ENCODE measurements at regions not wholly inside any gene's neighbourhood (a gene's known extent, or its start where the extent isn't known, plus 50 kb on each side); places are given as distances from the start of the nearest gene placed in this dataset.

DNA sequence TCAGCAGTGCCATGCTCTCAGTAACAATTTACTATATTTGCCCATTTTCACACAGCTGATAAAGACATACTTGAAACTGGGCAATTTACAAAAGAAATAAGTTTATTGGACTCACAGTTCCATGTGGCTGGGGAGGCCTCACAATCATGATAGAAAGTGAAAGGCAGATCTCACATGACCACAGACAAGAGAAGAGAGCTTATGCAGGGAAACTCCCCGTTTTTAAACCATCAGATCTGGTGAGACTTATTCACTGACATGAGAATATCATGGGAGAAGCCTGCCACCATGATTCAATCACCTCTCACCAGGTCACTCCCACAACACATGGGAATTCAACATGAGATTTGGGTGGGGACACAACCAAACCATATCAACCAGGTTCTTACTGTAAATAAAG lies 112.1 kb upstream of the C1orf87 start (continued):
- TF ChIP-seq ZNF2 (tag by site-specific recombination; IDR thresholded peaks at IDR 0.05) = no peak

DNA sequence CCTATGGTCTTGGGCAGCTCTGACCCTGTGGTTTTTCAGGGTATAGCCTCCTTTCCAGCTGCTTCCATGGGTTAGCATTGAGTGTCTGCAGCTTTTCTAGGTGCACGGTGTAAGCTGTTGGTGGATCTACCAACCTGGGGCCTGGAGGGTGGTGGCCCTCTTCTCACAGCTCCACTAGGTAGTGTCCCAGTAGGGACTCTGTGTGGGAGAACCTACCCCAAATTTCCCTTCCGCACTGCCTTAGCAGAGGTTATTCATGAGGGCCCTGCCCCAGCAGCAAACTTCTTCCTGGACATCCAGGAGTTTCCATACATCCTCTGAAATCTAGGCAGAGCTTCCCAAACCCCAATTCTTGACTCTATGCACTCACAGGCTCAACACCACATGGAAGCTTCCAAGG lies 111.0 kb upstream of the C1orf87 start:
- CTCF ChIA-PET = interaction anchor here (0.6 kb wide), 1 partner anchor 1666 kb away, joined by 3 read pairs; no protein-coding TSS in a partner anchor
- H3K4me3 ChIP-seq (ENCODE audit: low read depth, low read length) = no peak overlapping the region
- H3K9me3 ChIP-seq (ENCODE audit: control insufficient read depth, insufficient read depth, low read depth, low read length) = no peaks in the 10 kb centered on the region

DNA sequence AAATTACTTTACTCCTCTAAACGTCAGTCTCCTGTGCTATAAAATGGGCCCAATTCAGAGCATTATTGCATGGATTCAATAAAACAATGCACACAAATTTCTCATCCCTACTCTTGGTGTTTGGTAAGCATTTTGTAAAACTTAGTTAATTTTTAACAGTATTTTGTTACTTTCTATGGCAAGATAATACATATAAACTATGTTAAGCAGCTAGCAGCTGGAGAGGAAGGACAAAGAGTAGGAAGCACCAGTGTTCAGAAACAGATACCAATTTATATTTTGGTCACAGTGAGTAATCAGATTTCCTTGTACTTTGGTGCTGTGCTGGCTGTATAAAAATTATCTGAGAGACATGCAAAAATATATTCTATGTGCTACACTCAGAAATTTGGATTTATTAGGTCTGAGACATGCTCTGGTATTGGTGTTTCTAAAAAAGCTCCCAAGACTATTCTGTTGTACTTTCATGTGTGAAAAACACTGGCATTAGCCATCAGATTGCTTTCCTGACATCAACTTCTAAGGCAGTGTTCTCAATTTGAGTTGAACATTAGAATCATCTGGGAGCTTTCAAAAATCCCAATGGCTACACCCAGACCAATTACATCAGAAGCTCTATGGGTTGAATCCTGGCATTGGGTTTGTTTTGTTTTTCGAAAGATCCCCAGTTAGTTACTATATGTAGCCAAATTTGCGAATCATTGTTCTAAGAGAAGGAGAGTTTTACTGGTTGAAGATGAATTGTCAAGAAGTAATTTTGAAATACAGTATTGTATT lies 100.3 kb upstream of the C1orf87 start:
- Histone ChIP-seq H3K9me3 (ENCODE audit: control insufficient read depth, insufficient read depth, low read depth, low read length) (no peaks in the 10 kb centered on the region), H3K27ac (ENCODE audit: extremely low read depth, low read depth, low read length) (no peak overlapping the region), H3K4me3 (ENCODE audit: low read depth, low read length) (no peak overlapping the region), H3K4me1 (ENCODE audit: control insufficient read depth, insufficient read depth, low read length) (no peaks in the 10 kb centered on the region), H3K36me3 (ENCODE audit: control insufficient read depth in 2 of 2, insufficient read depth in 1 of 2, low read length in 2 of 2) (no peaks in the 10 kb centered on the region)
- POLR2A ChIA-PET = no interaction called here
- CTCF ChIA-PET = interaction anchor here (0.7 kb wide), 1 partner anchor 1861 kb away, joined by 3 read pairs; no protein-coding TSS in a partner anchor
- no peak for TF ChIP-seq FEZF1 (tag by site-specific recombination; IDR thresholded peaks at IDR 0.05)
- TF ChIP-seq KLF8 (tag by site-specific recombination; IDR thresholded peaks at IDR 0.05) = no peak
- TF ChIP-seq ZBTB21 (tag by site-specific recombination; IDR thresholded peaks at IDR 0.05) = no peak
- no peak for TF ChIP-seq YY1 (tag by site-specific recombination; IDR thresholded peaks at IDR 0.05)
- TF ChIP-seq, protein P1, sequence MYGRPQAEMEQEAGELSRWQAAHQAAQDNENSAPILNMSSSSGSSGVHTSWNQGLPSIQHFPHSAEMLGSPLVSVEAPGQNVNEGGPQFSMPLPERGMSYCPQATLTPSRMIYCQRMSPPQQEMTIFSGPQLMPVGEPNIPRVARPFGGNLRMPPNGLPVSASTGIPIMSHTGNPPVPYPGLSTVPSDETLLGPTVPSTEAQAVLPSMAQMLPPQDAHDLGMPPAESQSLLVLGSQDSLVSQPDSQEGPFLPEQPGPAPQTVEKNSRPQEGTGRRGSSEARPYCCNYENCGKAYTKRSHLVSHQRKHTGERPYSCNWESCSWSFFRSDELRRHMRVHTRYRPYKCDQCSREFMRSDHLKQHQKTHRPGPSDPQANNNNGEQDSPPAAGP (tag by site-specific recombination; IDR thresholded peaks at IDR 0.05) = no peak
- no peak for TF ChIP-seq ZNF530 (tag by site-specific recombination; IDR thresholded peaks at IDR 0.05; ENCODE audit: low read depth)
- no peak for TF ChIP-seq ZNF302 (tag by site-specific recombination; IDR thresholded peaks at IDR 0.05; ENCODE audit: low read depth)
- TF ChIP-seq, protein P2, sequence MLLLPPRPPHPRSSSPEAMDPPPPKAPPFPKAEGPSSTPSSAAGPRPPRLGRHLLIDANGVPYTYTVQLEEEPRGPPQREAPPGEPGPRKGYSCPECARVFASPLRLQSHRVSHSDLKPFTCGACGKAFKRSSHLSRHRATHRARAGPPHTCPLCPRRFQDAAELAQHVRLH (tag by site-specific recombination; IDR thresholded peaks at IDR 0.05) = no peak
- no peak for TF ChIP-seq MZF1 (tag by site-specific recombination; IDR thresholded peaks at IDR 0.05; ENCODE audit: borderline replicate concordance)
- no peak for TF ChIP-seq ZNF596 (tag by site-specific recombination; IDR thresholded peaks at IDR 0.05)
- TF ChIP-seq ZSCAN23 (tag by site-specific recombination; IDR thresholded peaks at IDR 0.05) = no peak
- TF ChIP-seq ZNF416 (tag by site-specific recombination; IDR thresholded peaks at IDR 0.05) = no peak
- TF ChIP-seq, protein P3, sequence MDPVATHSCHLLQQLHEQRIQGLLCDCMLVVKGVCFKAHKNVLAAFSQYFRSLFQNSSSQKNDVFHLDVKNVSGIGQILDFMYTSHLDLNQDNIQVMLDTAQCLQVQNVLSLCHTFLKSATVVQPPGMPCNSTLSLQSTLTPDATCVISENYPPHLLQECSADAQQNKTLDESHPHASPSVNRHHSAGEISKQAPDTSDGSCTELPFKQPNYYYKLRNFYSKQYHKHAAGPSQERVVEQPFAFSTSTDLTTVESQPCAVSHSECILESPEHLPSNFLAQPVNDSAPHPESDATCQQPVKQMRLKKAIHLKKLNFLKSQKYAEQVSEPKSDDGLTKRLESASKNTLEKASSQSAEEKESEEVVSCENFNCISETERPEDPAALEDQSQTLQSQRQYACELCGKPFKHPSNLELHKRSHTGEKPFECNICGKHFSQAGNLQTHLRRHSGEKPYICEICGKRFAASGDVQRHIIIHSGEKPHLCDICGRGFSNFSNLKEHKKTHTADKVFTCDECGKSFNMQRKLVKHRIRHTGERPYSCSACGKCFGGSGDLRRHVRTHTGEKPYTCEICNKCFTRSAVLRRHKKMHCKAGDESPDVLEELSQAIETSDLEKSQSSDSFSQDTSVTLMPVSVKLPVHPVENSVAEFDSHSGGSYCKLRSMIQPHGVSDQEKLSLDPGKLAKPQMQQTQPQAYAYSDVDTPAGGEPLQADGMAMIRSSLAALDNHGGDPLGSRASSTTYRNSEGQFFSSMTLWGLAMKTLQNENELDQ (tag by site-specific recombination; IDR thresholded peaks at IDR 0.05; ENCODE audit: low read depth) = no peak
- TF ChIP-seq, protein P4, sequence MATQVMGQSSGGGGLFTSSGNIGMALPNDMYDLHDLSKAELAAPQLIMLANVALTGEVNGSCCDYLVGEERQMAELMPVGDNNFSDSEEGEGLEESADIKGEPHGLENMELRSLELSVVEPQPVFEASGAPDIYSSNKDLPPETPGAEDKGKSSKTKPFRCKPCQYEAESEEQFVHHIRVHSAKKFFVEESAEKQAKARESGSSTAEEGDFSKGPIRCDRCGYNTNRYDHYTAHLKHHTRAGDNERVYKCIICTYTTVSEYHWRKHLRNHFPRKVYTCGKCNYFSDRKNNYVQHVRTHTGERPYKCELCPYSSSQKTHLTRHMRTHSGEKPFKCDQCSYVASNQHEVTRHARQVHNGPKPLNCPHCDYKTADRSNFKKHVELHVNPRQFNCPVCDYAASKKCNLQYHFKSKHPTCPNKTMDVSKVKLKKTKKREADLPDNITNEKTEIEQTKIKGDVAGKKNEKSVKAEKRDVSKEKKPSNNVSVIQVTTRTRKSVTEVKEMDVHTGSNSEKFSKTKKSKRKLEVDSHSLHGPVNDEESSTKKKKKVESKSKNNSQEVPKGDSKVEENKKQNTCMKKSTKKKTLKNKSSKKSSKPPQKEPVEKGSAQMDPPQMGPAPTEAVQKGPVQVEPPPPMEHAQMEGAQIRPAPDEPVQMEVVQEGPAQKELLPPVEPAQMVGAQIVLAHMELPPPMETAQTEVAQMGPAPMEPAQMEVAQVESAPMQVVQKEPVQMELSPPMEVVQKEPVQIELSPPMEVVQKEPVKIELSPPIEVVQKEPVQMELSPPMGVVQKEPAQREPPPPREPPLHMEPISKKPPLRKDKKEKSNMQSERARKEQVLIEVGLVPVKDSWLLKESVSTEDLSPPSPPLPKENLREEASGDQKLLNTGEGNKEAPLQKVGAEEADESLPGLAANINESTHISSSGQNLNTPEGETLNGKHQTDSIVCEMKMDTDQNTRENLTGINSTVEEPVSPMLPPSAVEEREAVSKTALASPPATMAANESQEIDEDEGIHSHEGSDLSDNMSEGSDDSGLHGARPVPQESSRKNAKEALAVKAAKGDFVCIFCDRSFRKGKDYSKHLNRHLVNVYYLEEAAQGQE (tag by site-specific recombination; IDR thresholded peaks at IDR 0.05) = no peak
- TF ChIP-seq GFI1B (tag by site-specific recombination; IDR thresholded peaks at IDR 0.05) = no peak
- no peak for TF ChIP-seq SP7 (tag by site-specific recombination; IDR thresholded peaks at IDR 0.05)

More for the DNA sequence above, 111.0 kb upstream of the C1orf87 start:
- Histone ChIP-seq H3K27ac (ENCODE audit: extremely low read depth, low read depth, low read length) (no peak overlapping the region), H3K36me3 (ENCODE audit: control insufficient read depth in 2 of 2, insufficient read depth in 1 of 2, low read length in 2 of 2) (no peaks in the 10 kb centered on the region), H3K4me1 (ENCODE audit: control insufficient read depth, insufficient read depth, low read length) (no peaks in the 10 kb centered on the region)
- POLR2A ChIA-PET = no interaction called here
- TF ChIP-seq ZNF311 (tag by site-specific recombination; IDR thresholded peaks at IDR 0.05; ENCODE audit: borderline replicate concordance) = no peak
- TF ChIP-seq GLI2 (tag by site-specific recombination; IDR thresholded peaks at IDR 0.05; ENCODE audit: borderline replicate concordance, low read depth) = no peak
- no peak for TF ChIP-seq ZNF843 (tag by site-specific recombination; IDR thresholded peaks at IDR 0.05)
- TF ChIP-seq ZBTB8A (tag by site-specific recombination; IDR thresholded peaks at IDR 0.05) = no peak
- TF ChIP-seq ZNF76 (tag by site-specific recombination; IDR thresholded peaks at IDR 0.05; ENCODE audit: borderline replicate concordance, low read depth) = no peak
- no peak for TF ChIP-seq SP7 (tag by site-specific recombination; IDR thresholded peaks at IDR 0.05)
- no peak for TF ChIP-seq ZNF146 (tag by site-specific recombination; IDR thresholded peaks at IDR 0.05)
- TF ChIP-seq, protein P5, sequence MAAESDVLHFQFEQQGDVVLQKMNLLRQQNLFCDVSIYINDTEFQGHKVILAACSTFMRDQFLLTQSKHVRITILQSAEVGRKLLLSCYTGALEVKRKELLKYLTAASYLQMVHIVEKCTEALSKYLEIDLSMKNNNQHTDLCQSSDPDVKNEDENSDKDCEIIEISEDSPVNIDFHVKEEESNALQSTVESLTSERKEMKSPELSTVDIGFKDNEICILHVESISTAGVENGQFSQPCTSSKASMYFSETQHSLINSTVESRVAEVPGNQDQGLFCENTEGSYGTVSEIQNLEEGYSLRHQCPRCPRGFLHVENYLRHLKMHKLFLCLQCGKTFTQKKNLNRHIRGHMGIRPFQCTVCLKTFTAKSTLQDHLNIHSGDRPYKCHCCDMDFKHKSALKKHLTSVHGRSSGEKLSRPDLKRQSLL (tag by site-specific recombination; IDR thresholded peaks at IDR 0.05) = no peak
- TF ChIP-seq ZNF274 (IDR thresholded peaks at IDR 0.05; ENCODE audit: low read length) = no peak
- no peak for TF ChIP-seq ZNF274 (tag by site-specific recombination; IDR thresholded peaks at IDR 0.05; ENCODE audit: borderline replicate concordance)
- no peak for TF ChIP-seq ZNF112 (tag by site-specific recombination; IDR thresholded peaks at IDR 0.05)
- TF ChIP-seq TRIM28 (IDR thresholded peaks at IDR 0.05; ENCODE audit: borderline replicate concordance, low read length) = no peak
- no peak for TF ChIP-seq ZNF830 (tag by site-specific recombination; IDR thresholded peaks at IDR 0.05; ENCODE audit: low read depth)
- no peak for TF ChIP-seq EGR2 (tag by site-specific recombination; IDR thresholded peaks at IDR 0.05; ENCODE audit: low read depth)
- no peak for TF ChIP-seq ZNF664 (tag by site-specific recombination; IDR thresholded peaks at IDR 0.05)
- no peak for TF ChIP-seq ZNF155 (tag by site-specific recombination; IDR thresholded peaks at IDR 0.05)

All from HEK293 (cell line).